ENCODE measurements at regions not wholly inside any gene's neighbourhood (a gene's known extent, or its start where the extent isn't known, plus 50 kb on each side); places are given as distances from the start of the nearest gene placed in this dataset.

- Histone ChIP-seq H3K27me3 (ENCODE audit: control insufficient read depth in 4 of 4, insufficient read depth in 4 of 4, low read length in 3 of 4) (no peaks in the 10 kb centered on the region), H3K9me3 (ENCODE audit: control insufficient read depth in 4 of 4, low read length in 3 of 4) (peaks cover 0 to 4% (median 1%) of the 10 kb centered on the region in 4 donors), H3K4me3 (ENCODE audit: low read depth in 1 of 3, low read length in 3 of 3) (no peak overlapping the region), H3K27ac (ENCODE audit: low read depth in 1 of 2, low read length in 2 of 2) (no peak overlapping the region), H3K9ac (ENCODE audit: low read depth in 1 of 2, low read length in 2 of 2) (no peak overlapping the region), H3K36me3 (ENCODE audit: control insufficient read depth in 4 of 4, insufficient read depth in 3 of 4, low read depth in 1 of 4, low read length in 3 of 4) (no peaks in the 10 kb centered on the region), H3K4me1 (ENCODE audit: control insufficient read depth in 4 of 4, insufficient read depth in 4 of 4, low read length in 3 of 4) (no peaks in the 10 kb centered on the region)
- DNase-seq (ENCODE audit: low spot score): no peak
- TF ChIP-seq SP1 (IDR thresholded peaks at IDR 0.05) (no peak), HNF4A (conservative IDR thresholded peaks at IDR 0.05) (no peak), ZBTB33 (IDR thresholded peaks at IDR 0.05) (no peak), CTCF (IDR thresholded peaks at IDR 0.05; ENCODE audit: low read depth, low read length, missing input control) (no peak), NR2F2 (IDR thresholded peaks at IDR 0.05) (no peak), EGR1 (IDR thresholded peaks at IDR 0.05; ENCODE audit: low read depth in 2 of 2) (no peak), YY1 (IDR thresholded peaks at IDR 0.05) (no peak), FOXA1 (IDR thresholded peaks at IDR 0.05) (no peak), HNF4G (IDR thresholded peaks at IDR 0.05) (no peak), JUND (IDR thresholded peaks at IDR 0.05) (no peak), FOXA2 (IDR thresholded peaks at IDR 0.05) (no peak), RAD21 (IDR thresholded peaks at IDR 0.05) (no peak), RXRA (IDR thresholded peaks at IDR 0.05) (no peak), TAF1 (conservative IDR thresholded peaks at IDR 0.05) (no peak)
- TF ChIP-seq, protein P1, sequence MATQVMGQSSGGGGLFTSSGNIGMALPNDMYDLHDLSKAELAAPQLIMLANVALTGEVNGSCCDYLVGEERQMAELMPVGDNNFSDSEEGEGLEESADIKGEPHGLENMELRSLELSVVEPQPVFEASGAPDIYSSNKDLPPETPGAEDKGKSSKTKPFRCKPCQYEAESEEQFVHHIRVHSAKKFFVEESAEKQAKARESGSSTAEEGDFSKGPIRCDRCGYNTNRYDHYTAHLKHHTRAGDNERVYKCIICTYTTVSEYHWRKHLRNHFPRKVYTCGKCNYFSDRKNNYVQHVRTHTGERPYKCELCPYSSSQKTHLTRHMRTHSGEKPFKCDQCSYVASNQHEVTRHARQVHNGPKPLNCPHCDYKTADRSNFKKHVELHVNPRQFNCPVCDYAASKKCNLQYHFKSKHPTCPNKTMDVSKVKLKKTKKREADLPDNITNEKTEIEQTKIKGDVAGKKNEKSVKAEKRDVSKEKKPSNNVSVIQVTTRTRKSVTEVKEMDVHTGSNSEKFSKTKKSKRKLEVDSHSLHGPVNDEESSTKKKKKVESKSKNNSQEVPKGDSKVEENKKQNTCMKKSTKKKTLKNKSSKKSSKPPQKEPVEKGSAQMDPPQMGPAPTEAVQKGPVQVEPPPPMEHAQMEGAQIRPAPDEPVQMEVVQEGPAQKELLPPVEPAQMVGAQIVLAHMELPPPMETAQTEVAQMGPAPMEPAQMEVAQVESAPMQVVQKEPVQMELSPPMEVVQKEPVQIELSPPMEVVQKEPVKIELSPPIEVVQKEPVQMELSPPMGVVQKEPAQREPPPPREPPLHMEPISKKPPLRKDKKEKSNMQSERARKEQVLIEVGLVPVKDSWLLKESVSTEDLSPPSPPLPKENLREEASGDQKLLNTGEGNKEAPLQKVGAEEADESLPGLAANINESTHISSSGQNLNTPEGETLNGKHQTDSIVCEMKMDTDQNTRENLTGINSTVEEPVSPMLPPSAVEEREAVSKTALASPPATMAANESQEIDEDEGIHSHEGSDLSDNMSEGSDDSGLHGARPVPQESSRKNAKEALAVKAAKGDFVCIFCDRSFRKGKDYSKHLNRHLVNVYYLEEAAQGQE (IDR thresholded peaks at IDR 0.05): no peak
- WGBS: 75% methylated on average over 7 of the region's 7 CpGs
Measured at GRCh38 chr9:13993632-13994185, 320.2 kb downstream of the NFIB start.
